Right lobe of liver (tissue), 4 donors: ENCODE measurements at regions not wholly inside any gene's neighbourhood (a gene's known extent, or its start where the extent isn't known, plus 50 kb on each side); places are given as distances from the start of the nearest gene placed in this dataset.
"Not testable (repeated sequence)": the region's sequence is repeated elsewhere in the genome, so short reads cannot be mapped to it uniquely, and the experiment has no call there.

Source experiments
- CTCF ChIP-seq, 4 donors: fragments of 200-600 bp in 3 of 4; fragments of 450-650 bp in 1 of 4; IDR thresholded peaks; one replicate each; pipeline versions ENCODE4 v1.5.1 to v1.8.0; 2016 to 2022; ENCODE audit warnings: antibody characterized with exemption in 4 of 4, mild to moderate bottlenecking in 2 of 4
- POLR2A ChIP-seq: fragments of 450-650 bp; IDR thresholded peaks from one replicate; pipeline ENCODE4 v1.6.1; 2017; ENCODE audit warnings: antibody characterized with exemption, mild to moderate bottlenecking
- donor health status: DM: no; HTN: no; CAD: no.
- donor health status: DM: no; HTN: no; CAD: no.
- donor health status: DM: no; HTN: yes; CAD: no.

- not testable (repeated sequence) for TF ChIP-seq CTCF (IDR thresholded peaks at IDR 0.05); POLR2A
Observed at GRCh38 chr1:147348592-147348991, 106.1 kb downstream of the CHD1L start.
